Neural progenitor cell (in vitro differentiated cells): ENCODE measurements at regions not wholly inside any gene's neighbourhood (a gene's known extent, or its start where the extent isn't known, plus 50 kb on each side); places are given as distances from the start of the nearest gene placed in this dataset.

Experiments used
- CTCF ChIP-seq: fragments of 200-600 bp; sonication (generic); IDR thresholded peaks from 2 replicates; pipeline ENCODE4 v1.5.1; 2017; ENCODE audit warnings: antibody characterized with exemption, mild to moderate bottlenecking
- EZH2phosphoT487 ChIP-seq: fragments of 200-600 bp; sonication (generic); IDR thresholded peaks from 2 replicates; pipeline ENCODE4 v1.6.1; 2017; ENCODE audit warnings: antibody characterized with exemption

GRCh38 chr10:83957168-83957947 is 182.0 kb upstream of the GHITM start:
- TF ChIP-seq CTCF (no peak), EZH2phosphoT487 (peak; percentile 57)
